ENCODE measurements at regions not wholly inside any gene's neighbourhood (a gene's known extent, or its start where the extent isn't known, plus 50 kb on each side); places are given as distances from the start of the nearest gene placed in this dataset.

- Histone ChIP-seq H3K36me3 (ENCODE audit: control insufficient read depth in 1 of 2, insufficient read depth in 2 of 2, low read length in 2 of 2) (no peaks in the 10 kb centered on the region), H3K4ac (ENCODE audit: low read depth, low read length) (no peak overlapping the region), H3K27me3 (ENCODE audit: insufficient read depth, low read length) (no peaks in the 10 kb centered on the region), H3K23ac (ENCODE audit: low read length) (no peak overlapping the region), H2AK5ac (ENCODE audit: low read length) (no peak overlapping the region), H2BK120ac (ENCODE audit: insufficient read depth, low read length, poor library complexity) (no peak overlapping the region), H3K4me1 (ENCODE audit: control insufficient read depth in 1 of 2, insufficient read depth in 2 of 2, low read length in 2 of 2) (peaks cover 0 to 2% of the 10 kb centered on the region in 2 experiments), H2AFZ (ENCODE audit: insufficient read depth, low read length, poor library complexity) (no peak overlapping the region), H3K79me2 (ENCODE audit: control insufficient read depth, insufficient read depth, low read length, poor library complexity) (no peaks in the 10 kb centered on the region), H4K8ac (ENCODE audit: low read depth, low read length) (no peak overlapping the region), H3K4me2 (ENCODE audit: low read length) (no peak overlapping the region), H3K9ac (ENCODE audit: low read length) (no peak overlapping the region), H4K12ac (ENCODE audit: low read depth, low read length) (no peak overlapping the region), H4K91ac (ENCODE audit: low read depth, low read length) (no peak overlapping the region), H3K4me3 (ENCODE audit: low read depth, low read length) (no peak overlapping the region), H2BK12ac (ENCODE audit: low read length) (no peak overlapping the region), H3K18ac (ENCODE audit: low read length) (no peak overlapping the region), H3K79me1 (ENCODE audit: low read length) (no peaks in the 10 kb centered on the region), H3K27ac (ENCODE audit: low read depth, low read length) (no peak overlapping the region), H2BK5ac (ENCODE audit: low read depth, low read length, poor library complexity) (no peak overlapping the region), H3K14ac (ENCODE audit: low read length) (no peak overlapping the region), H3K9me3 (ENCODE audit: insufficient read depth, low read depth, low read length) (no peaks in the 10 kb centered on the region)
- WGBS (ENCODE audit: extremely low coverage, insufficient coverage, insufficient read length), result no CpG with 5 or more reads among the region's 2 CpGs
- no peak for DNase-seq
Observed at GRCh38 chr15:39318231-39318630, 262.6 kb upstream of the THBS1 start.

DNA sequence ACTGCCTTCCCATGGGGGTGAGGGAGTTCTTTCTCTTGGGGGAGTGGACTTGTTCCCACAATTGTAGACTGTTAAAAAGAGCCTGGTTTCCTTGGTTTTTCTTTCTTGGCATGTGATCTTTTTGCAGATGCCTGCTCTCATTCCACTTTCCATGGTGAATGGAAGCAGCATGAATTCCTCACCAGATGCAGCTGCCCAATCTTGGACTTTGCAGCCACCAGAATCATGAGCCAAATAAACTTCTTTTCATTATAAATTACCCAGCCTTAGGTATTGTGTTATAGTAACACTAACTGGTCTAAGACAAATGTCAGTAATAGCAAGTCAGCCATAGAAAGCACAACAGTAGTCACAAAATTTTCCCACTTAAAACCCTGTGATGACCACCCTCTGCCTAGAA, 260.5 kb upstream of the THBS1 start:
- Histone ChIP-seq H4K12ac (ENCODE audit: low read depth, low read length) (no peak overlapping the region), H2BK5ac (ENCODE audit: low read depth, low read length, poor library complexity) (no peak overlapping the region), H3K9ac (ENCODE audit: low read length) (no peak overlapping the region), H3K79me2 (ENCODE audit: control insufficient read depth, insufficient read depth, low read length, poor library complexity) (no peaks in the 10 kb centered on the region), H3K4me2 (ENCODE audit: low read length) (no peak overlapping the region), H3K36me3 (ENCODE audit: control insufficient read depth in 1 of 2, insufficient read depth in 2 of 2, low read length in 2 of 2) (no peaks in the 10 kb centered on the region), H3K27ac (ENCODE audit: low read depth, low read length) (no peak overlapping the region), H3K18ac (ENCODE audit: low read length) (no peak overlapping the region), H3K14ac (ENCODE audit: low read length) (no peak overlapping the region), H2BK12ac (ENCODE audit: low read length) (no peak overlapping the region), H3K4me1 (ENCODE audit: control insufficient read depth in 1 of 2, insufficient read depth in 2 of 2, low read length in 2 of 2) (peaks cover 0 to 2% of the 10 kb centered on the region in 2 experiments), H2BK120ac (ENCODE audit: insufficient read depth, low read length, poor library complexity) (no peak overlapping the region), H3K79me1 (ENCODE audit: low read length) (no peaks in the 10 kb centered on the region), H2AFZ (ENCODE audit: insufficient read depth, low read length, poor library complexity) (no peak overlapping the region), H3K23ac (ENCODE audit: low read length) (no peak overlapping the region), H3K4me3 (ENCODE audit: low read depth, low read length) (no peak overlapping the region), H4K8ac (ENCODE audit: low read depth, low read length) (no peak overlapping the region), H3K4ac (ENCODE audit: low read depth, low read length) (no peak overlapping the region), H4K91ac (ENCODE audit: low read depth, low read length) (no peak overlapping the region), H3K27me3 (ENCODE audit: insufficient read depth, low read length) (no peaks in the 10 kb centered on the region), H3K9me3 (ENCODE audit: insufficient read depth, low read depth, low read length) (no peaks in the 10 kb centered on the region), H2AK5ac (ENCODE audit: low read length) (no peak overlapping the region)
- no peak for DNase-seq

DNA sequence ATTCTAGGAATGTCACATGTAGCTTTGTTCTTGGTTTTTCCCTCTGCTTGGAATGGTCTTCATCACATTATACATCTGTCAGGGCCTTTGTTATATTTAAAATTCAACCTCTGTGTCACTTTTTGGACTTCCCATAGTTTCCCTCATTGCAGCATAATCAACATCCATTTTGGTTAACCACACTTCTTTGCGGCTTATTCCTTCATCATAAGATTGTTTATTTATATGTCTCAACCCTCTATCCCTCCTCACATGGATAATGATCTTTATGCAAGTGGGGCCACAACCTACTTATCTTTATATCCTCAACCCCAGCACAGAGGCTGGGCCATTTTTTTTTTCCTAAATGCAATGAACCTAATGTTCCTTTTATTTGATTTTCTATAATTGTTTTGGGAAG, 260.0 kb upstream of the THBS1 start:
- H4K8ac ChIP-seq (ENCODE audit: low read depth, low read length), result no peak overlapping the region
- H3K79me1 ChIP-seq (ENCODE audit: low read length), result no peaks in the 10 kb centered on the region
- no peak overlapping the region for H2BK120ac ChIP-seq (ENCODE audit: insufficient read depth, low read length, poor library complexity)
- H3K9ac ChIP-seq (ENCODE audit: low read length), result no peak overlapping the region
- H3K36me3 ChIP-seq (ENCODE audit: control insufficient read depth in 1 of 2, insufficient read depth in 2 of 2, low read length in 2 of 2), result no peaks in the 10 kb centered on the region
- H2AK5ac ChIP-seq (ENCODE audit: low read length), result no peak overlapping the region
- no peak overlapping the region for H3K23ac ChIP-seq (ENCODE audit: low read length)
- H3K18ac ChIP-seq (ENCODE audit: low read length), result no peak overlapping the region
- no peak overlapping the region for H2BK5ac ChIP-seq (ENCODE audit: low read depth, low read length, poor library complexity)
- H2BK12ac ChIP-seq (ENCODE audit: low read length), result no peak overlapping the region
- H3K4me3 ChIP-seq (ENCODE audit: low read depth, low read length), result no peak overlapping the region
- no peak overlapping the region for H3K27ac ChIP-seq (ENCODE audit: low read depth, low read length)
- H4K91ac ChIP-seq (ENCODE audit: low read depth, low read length), result no peak overlapping the region
- H4K12ac ChIP-seq (ENCODE audit: low read depth, low read length), result no peak overlapping the region
- no CpG with 5 or more reads among the region's 1 CpG for WGBS (ENCODE audit: extremely low coverage, insufficient coverage, insufficient read length)
- H3K9me3 ChIP-seq (ENCODE audit: insufficient read depth, low read depth, low read length), result no peaks in the 10 kb centered on the region
- no peak for DNase-seq
- H3K79me2 ChIP-seq (ENCODE audit: control insufficient read depth, insufficient read depth, low read length, poor library complexity), result no peaks in the 10 kb centered on the region
- H3K4me2 ChIP-seq (ENCODE audit: low read length), result no peak overlapping the region
- H3K27me3 ChIP-seq (ENCODE audit: insufficient read depth, low read length), result no peaks in the 10 kb centered on the region
- H2AFZ ChIP-seq (ENCODE audit: insufficient read depth, low read length, poor library complexity), result no peak overlapping the region
- no peak overlapping the region for H3K14ac ChIP-seq (ENCODE audit: low read length)
- H3K4ac ChIP-seq (ENCODE audit: low read depth, low read length), result no peak overlapping the region
- peaks cover 0 to 2% of the 10 kb centered on the region in 2 experiments for H3K4me1 ChIP-seq (ENCODE audit: control insufficient read depth in 1 of 2, insufficient read depth in 2 of 2, low read length in 2 of 2)

GRCh38 chr15:39321977-39322376, 258.9 kb upstream of the THBS1 start:
- Histone ChIP-seq H3K23ac (ENCODE audit: low read length) (no peak overlapping the region), H3K4me2 (ENCODE audit: low read length) (no peak overlapping the region), H3K4ac (ENCODE audit: low read depth, low read length) (no peak overlapping the region), H2AFZ (ENCODE audit: insufficient read depth, low read length, poor library complexity) (no peak overlapping the region), H2BK120ac (ENCODE audit: insufficient read depth, low read length, poor library complexity) (no peak overlapping the region), H2BK5ac (ENCODE audit: low read depth, low read length, poor library complexity) (no peak overlapping the region), H3K4me1 (ENCODE audit: control insufficient read depth in 1 of 2, insufficient read depth in 2 of 2, low read length in 2 of 2) (peaks cover 0 to 2% of the 10 kb centered on the region in 2 experiments), H2BK12ac (ENCODE audit: low read length) (no peak overlapping the region), H4K91ac (ENCODE audit: low read depth, low read length) (no peak overlapping the region), H3K27me3 (ENCODE audit: insufficient read depth, low read length) (no peaks in the 10 kb centered on the region), H3K9me3 (ENCODE audit: insufficient read depth, low read depth, low read length) (no peaks in the 10 kb centered on the region), H3K79me1 (ENCODE audit: low read length) (no peaks in the 10 kb centered on the region), H2AK5ac (ENCODE audit: low read length) (no peak overlapping the region), H3K36me3 (ENCODE audit: control insufficient read depth in 1 of 2, insufficient read depth in 2 of 2, low read length in 2 of 2) (no peaks in the 10 kb centered on the region), H3K27ac (ENCODE audit: low read depth, low read length) (no peak overlapping the region), H3K79me2 (ENCODE audit: control insufficient read depth, insufficient read depth, low read length, poor library complexity) (no peaks in the 10 kb centered on the region), H4K8ac (ENCODE audit: low read depth, low read length) (no peak overlapping the region), H3K9ac (ENCODE audit: low read length) (no peak overlapping the region), H3K14ac (ENCODE audit: low read length) (no peak overlapping the region), H4K12ac (ENCODE audit: low read depth, low read length) (no peak overlapping the region), H3K18ac (ENCODE audit: low read length) (no peak overlapping the region), H3K4me3 (ENCODE audit: low read depth, low read length) (no peak overlapping the region)
- WGBS (ENCODE audit: extremely low coverage, insufficient coverage, insufficient read length), result no CpG with 5 or more reads among the region's 2 CpGs
- no peak for DNase-seq

DNA sequence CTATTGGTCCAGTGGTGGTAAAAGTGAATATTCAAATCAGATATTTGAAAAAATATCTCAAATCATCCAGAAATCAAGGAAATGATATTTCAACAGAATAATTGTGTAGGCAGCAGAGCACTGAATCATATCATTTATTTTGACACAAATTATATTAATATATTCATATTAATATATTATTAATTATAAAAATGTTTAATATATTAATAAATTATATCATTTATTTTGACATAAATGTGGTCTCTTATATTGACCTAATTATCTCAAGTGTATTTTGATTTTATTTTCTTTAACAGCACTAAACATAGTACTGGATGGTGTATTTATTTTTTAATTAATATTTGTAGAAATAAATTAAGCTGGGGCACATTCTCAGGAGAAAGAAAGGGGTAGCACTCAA, 257.7 kb upstream of the THBS1 start:
- no peak overlapping the region for H4K12ac ChIP-seq (ENCODE audit: low read depth, low read length)
- H3K36me3 ChIP-seq (ENCODE audit: control insufficient read depth in 1 of 2, insufficient read depth in 2 of 2, low read length in 2 of 2), result no peaks in the 10 kb centered on the region
- H3K14ac ChIP-seq (ENCODE audit: low read length), result no peak overlapping the region
- no peaks in the 10 kb centered on the region for H3K79me2 ChIP-seq (ENCODE audit: control insufficient read depth, insufficient read depth, low read length, poor library complexity)
- no peak overlapping the region for H3K18ac ChIP-seq (ENCODE audit: low read length)
- no peak overlapping the region for H2AK5ac ChIP-seq (ENCODE audit: low read length)
- no peak overlapping the region for H2AFZ ChIP-seq (ENCODE audit: insufficient read depth, low read length, poor library complexity)
- no peak overlapping the region for H2BK5ac ChIP-seq (ENCODE audit: low read depth, low read length, poor library complexity)
- no peak overlapping the region for H4K91ac ChIP-seq (ENCODE audit: low read depth, low read length)
- no peaks in the 10 kb centered on the region for H3K79me1 ChIP-seq (ENCODE audit: low read length)
- H4K8ac ChIP-seq (ENCODE audit: low read depth, low read length), result no peak overlapping the region
- no peaks in the 10 kb centered on the region for H3K27me3 ChIP-seq (ENCODE audit: insufficient read depth, low read length)
- H3K23ac ChIP-seq (ENCODE audit: low read length), result no peak overlapping the region
- H2BK120ac ChIP-seq (ENCODE audit: insufficient read depth, low read length, poor library complexity), result no peak overlapping the region
- no peaks in the 10 kb centered on the region for H3K9me3 ChIP-seq (ENCODE audit: insufficient read depth, low read depth, low read length)
- no peak overlapping the region for H2BK12ac ChIP-seq (ENCODE audit: low read length)
- DNase-seq, result no peak
- no peak overlapping the region for H3K4me2 ChIP-seq (ENCODE audit: low read length)
- H3K4me3 ChIP-seq (ENCODE audit: low read depth, low read length), result no peak overlapping the region
- H3K4me1 ChIP-seq (ENCODE audit: control insufficient read depth in 1 of 2, insufficient read depth in 2 of 2, low read length in 2 of 2), result peaks cover 0 to 2% of the 10 kb centered on the region in 2 experiments
- H3K27ac ChIP-seq (ENCODE audit: low read depth, low read length), result no peak overlapping the region
- no peak overlapping the region for H3K9ac ChIP-seq (ENCODE audit: low read length)
- H3K4ac ChIP-seq (ENCODE audit: low read depth, low read length), result no peak overlapping the region

All from trophoblast cell (in vitro differentiated cells and primary cell).